ENCODE measurements at regions not wholly inside any gene's neighbourhood (a gene's known extent, or its start where the extent isn't known, plus 50 kb on each side); places are given as distances from the start of the nearest gene placed in this dataset.
"Not testable (repeated sequence)": the region's sequence is repeated elsewhere in the genome, so short reads cannot be mapped to it uniquely, and the experiment has no call there.

GRCh38 chr6:168238159-168238909 is 81.2 kb downstream of the DACT2 start:
- intact Hi-C loops (cut with DNase I; ENCODE audit: low total_unique reads), result no loop called here
- no peak for TF ChIP-seq CTCF (IDR thresholded peaks at IDR 0.05)
- TF ChIP-seq POLR2AphosphoS5 (IDR thresholded peaks at IDR 0.05), result no peak
- no peak for TF ChIP-seq POLR2A (IDR thresholded peaks at IDR 0.05)
- no peak for TF ChIP-seq EP300 (IDR thresholded peaks at IDR 0.05; ENCODE audit: low read depth)
- Histone ChIP-seq H3K4me1 (no peaks in the 10 kb centered on the region), H3K27ac (no peak overlapping the region), H3K27me3 (no peaks in the 10 kb centered on the region), H3K36me3 (no peaks in the 10 kb centered on the region), H3K9me3 (no peaks in the 10 kb centered on the region), H3K4me3 (no peak overlapping the region)
- in situ Hi-C loops (cut with MboI; ENCODE audit: low pct_ligation_motif_present in 1 of 4, low pct_unique_long_range_greater_than_20kb in 1 of 4, low sequenced_read_pairs in 3 of 4), result no loop called here
- 74 to 87% methylated on average over 9 to 11 of the region's 11 CpGs for WGBS, 2 donors (ENCODE audit: low coverage in 1 of 2)
- DNase-seq, result no peak

DNA sequence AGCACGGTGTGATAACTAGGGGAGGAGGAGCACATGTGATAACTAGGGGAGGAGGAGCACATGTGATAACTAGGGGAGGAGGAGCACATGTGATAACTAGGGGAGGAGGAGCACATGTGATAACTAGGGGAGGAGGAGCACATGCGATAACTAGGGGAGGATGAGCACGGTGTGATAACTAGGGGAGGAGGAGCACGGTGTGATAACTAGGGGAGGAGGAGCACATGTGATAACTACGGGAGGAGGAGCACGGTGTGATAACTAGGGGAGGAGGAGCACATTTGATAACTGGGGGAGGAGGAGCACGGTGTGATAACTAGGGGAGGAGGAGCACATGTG is 85.7 kb downstream of the DACT2 start:
- in situ Hi-C loops (cut with MboI; ENCODE audit: low pct_ligation_motif_present in 1 of 4, low pct_unique_long_range_greater_than_20kb in 1 of 4, low sequenced_read_pairs in 3 of 4); DNase-seq; intact Hi-C loops (cut with DNase I; ENCODE audit: low total_unique reads): not testable (repeated sequence)

DNA sequence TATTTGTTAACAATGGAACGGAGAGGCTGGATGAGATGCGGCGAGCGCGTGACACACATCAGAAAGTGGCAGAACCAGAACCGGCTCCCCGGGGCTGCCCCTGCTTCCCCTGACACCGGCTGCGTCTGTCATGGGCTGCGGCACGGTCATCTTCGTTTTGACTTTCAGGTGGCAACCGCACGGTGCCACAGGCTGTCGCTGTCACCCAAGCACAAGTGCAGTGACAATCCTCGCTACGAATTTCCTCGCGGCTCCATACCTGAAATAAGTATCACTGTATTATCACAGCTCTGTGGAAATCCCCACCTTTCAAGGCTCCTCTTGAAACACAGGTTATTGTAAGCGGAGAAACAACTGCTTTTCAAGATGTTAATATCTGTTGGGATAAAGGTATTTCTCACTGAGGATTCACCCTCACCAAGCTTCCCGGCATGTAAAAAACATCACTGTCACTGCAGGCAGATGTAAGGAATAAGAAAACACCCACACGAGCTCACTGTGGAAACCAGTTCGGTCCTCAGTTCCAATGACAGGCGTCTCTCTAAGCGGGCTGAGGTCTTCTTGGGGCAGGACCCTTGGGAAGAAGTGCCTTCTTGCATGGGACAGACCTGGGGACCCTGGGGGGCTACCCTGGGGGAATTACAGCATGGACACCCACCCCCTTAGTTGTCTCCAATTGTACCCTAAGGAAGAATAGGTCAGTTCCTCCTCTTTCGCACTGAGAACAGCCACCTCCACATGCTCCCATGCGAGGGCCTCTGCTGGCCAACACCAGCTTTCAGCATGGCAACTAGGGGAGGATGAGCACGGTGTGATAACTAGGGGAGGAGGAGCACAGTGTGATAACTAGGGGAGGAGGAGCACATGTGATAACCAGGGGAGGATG is 86.3 kb downstream of the DACT2 start:
- DNase-seq, result no peak
- intact Hi-C loops (cut with DNase I; ENCODE audit: low total_unique reads), result no loop called here
- H3K4me3 ChIP-seq, result no peak overlapping the region
- in situ Hi-C loops (cut with MboI; ENCODE audit: low pct_ligation_motif_present in 1 of 4, low pct_unique_long_range_greater_than_20kb in 1 of 4, low sequenced_read_pairs in 3 of 4), result no loop called here
- no peaks in the 10 kb centered on the region for H3K4me1 ChIP-seq
- no peak overlapping the region for H3K27ac ChIP-seq
- H3K9me3 ChIP-seq, result no peaks in the 10 kb centered on the region
- H3K27me3 ChIP-seq, result peaks cover 4% of the 10 kb centered on the region
- TF ChIP-seq POLR2AphosphoS5 (IDR thresholded peaks at IDR 0.05) (no peak), POLR2A (IDR thresholded peaks at IDR 0.05) (no peak), EP300 (IDR thresholded peaks at IDR 0.05; ENCODE audit: low read depth) (no peak), CTCF (IDR thresholded peaks at IDR 0.05) (no peak)
- WGBS, 2 donors (ENCODE audit: low coverage in 1 of 2), result 88 to 90% methylated on average over 24 to 28 of the region's 28 CpGs
- no peaks in the 10 kb centered on the region for H3K36me3 ChIP-seq

More for the DNA sequence above, 85.7 kb downstream of the DACT2 start:
- not testable (repeated sequence) for H3K4me1 ChIP-seq, H3K27ac ChIP-seq, H3K27me3 ChIP-seq, H3K4me3 ChIP-seq, H3K9me3 ChIP-seq, H3K36me3 ChIP-seq
- 57 to 83% methylated on average over 5 to 7 of the region's 7 CpGs for WGBS, 2 donors (ENCODE audit: low coverage in 1 of 2)

GRCh38 chr6:168232528-168232927 is 87.0 kb downstream of the DACT2 start:
- TF ChIP-seq CTCF (IDR thresholded peaks at IDR 0.05) (no peak), POLR2AphosphoS5 (IDR thresholded peaks at IDR 0.05) (no peak), EP300 (IDR thresholded peaks at IDR 0.05; ENCODE audit: low read depth) (no peak), POLR2A (IDR thresholded peaks at IDR 0.05) (no peak)
- no peaks in the 10 kb centered on the region for H3K9me3 ChIP-seq
- peaks cover 4% of the 10 kb centered on the region for H3K27me3 ChIP-seq
- H3K4me3 ChIP-seq, result no peak overlapping the region
- WGBS, 2 donors (ENCODE audit: low coverage in 1 of 2), result 27 to 69% methylated on average over 2 to 11 of the region's 11 CpGs
- H3K4me1 ChIP-seq, result no peaks in the 10 kb centered on the region
- intact Hi-C loops (cut with DNase I; ENCODE audit: low total_unique reads), result no loop called here
- in situ Hi-C loops (cut with MboI; ENCODE audit: low pct_ligation_motif_present in 1 of 4, low pct_unique_long_range_greater_than_20kb in 1 of 4, low sequenced_read_pairs in 3 of 4), result no loop called here
- no peak for DNase-seq
- no peaks in the 10 kb centered on the region for H3K36me3 ChIP-seq
- H3K27ac ChIP-seq, result no peak overlapping the region
